Aorta (tissue), 5 donors: ENCODE measurements at regions not wholly inside any gene's neighbourhood (a gene's known extent, or its start where the extent isn't known, plus 50 kb on each side); places are given as distances from the start of the nearest gene placed in this dataset.

Experiments used
- ATAC-seq: fragments of 200-7000 bp; cut with Tn5 transposase; one replicate; pipeline ENCODE4 v1.9.1; 2022; ENCODE audit warnings: moderate library complexity; ENCODE audit not compliant: low FRiP score
- DNase-seq, 2 donors: peaks; one replicate each; pipeline ENCODE4 v3.0.0-alpha.2; 2020
- H3K27ac ChIP-seq, 2 donors: one replicate each; pipeline ENCODE4 v1.5.1; 2013; ENCODE audit warnings: low read length in 2 of 2, mild to moderate bottlenecking in 2 of 2, moderate library complexity in 2 of 2, control low read depth in 1 of 2, inconsistent platforms in 1 of 2, low read depth in 1 of 2
- H3K27me3 ChIP-seq, 2 donors: one replicate each; pipeline ENCODE4 v1.6.1; 2013; ENCODE audit warnings: control low read depth in 1 of 2, low read length in 1 of 2, mild to moderate bottlenecking in 1 of 2, moderate library complexity in 1 of 2; ENCODE audit not compliant: insufficient read depth in 2 of 2, control insufficient read depth in 1 of 2
- H3K36me3 ChIP-seq, 2 donors: one replicate each; pipeline ENCODE4 v1.6.1; 2013; ENCODE audit warnings: control low read depth in 1 of 2, low read length in 1 of 2, mild to moderate bottlenecking in 1 of 2; ENCODE audit not compliant: insufficient read depth in 2 of 2, control insufficient read depth in 1 of 2
- H3K4me1 ChIP-seq, 2 donors: one replicate each; pipeline ENCODE4 v1.6.1; 2013; ENCODE audit warnings: low read length in 2 of 2, control low read depth in 1 of 2, mild to moderate bottlenecking in 1 of 2, moderate library complexity in 1 of 2; ENCODE audit not compliant: insufficient read depth in 2 of 2, control insufficient read depth in 1 of 2
- H3K4me3 ChIP-seq, 2 donors: one replicate each; pipeline ENCODE4 v1.5.1; 2013; ENCODE audit warnings: low read length in 2 of 2, control low read depth in 1 of 2, mild to moderate bottlenecking in 1 of 2
- H3K9me3 ChIP-seq: one replicate; pipeline ENCODE4 v1.6.1; 2013; ENCODE audit warnings: mild to moderate bottlenecking, low read length; ENCODE audit not compliant: control insufficient read depth
- WGBS, 2 donors: extraction: QIAGEN DNeasy Blood & Tissue Kit; methylation state at CpG; one replicate each; pipeline ENCODE4 v1.1.7; 2013; 5-methylcytosine and 5-hydroxymethylcytosine counted together
- intact Hi-C, 2 donors: fragments of 100-400 bp; cut with DNase I; formaldehyde crosslinking; loops; one replicate each; pipeline versions ENCODE4 v1.14.2 to v1.15.0; 2022
- donor health status: healthy with polysubstance abuse.
- donor health status: Bipolar disorder and iron deficiency.
- donor health status: DM: no; HTN: no; CAD: no.
- donor health status: DM: no; HTN: no; CAD: no.
- donor health status: DM: yes; HTN: yes; CAD: no.

- H3K4me3 ChIP-seq: no peak overlapping the region
- 36 to 41% methylated on average over 5 of the region's 5 CpGs for WGBS, 2 donors
- no peak for ATAC-seq
- H3K27ac ChIP-seq: no peak overlapping the region
- intact Hi-C loops: no loop called here
- H3K36me3 ChIP-seq: no peaks in the 10 kb centered on the region
- no peak for DNase-seq
- peaks cover 2% of the 10 kb centered on the region for H3K9me3 ChIP-seq
- H3K4me1 ChIP-seq: no peaks in the 10 kb centered on the region
- no peaks in the 10 kb centered on the region for H3K27me3 ChIP-seq
Observed at GRCh38 chr14:87542288-87542687, 450.7 kb downstream of the GALC start.

- H3K27me3 ChIP-seq: no peaks in the 10 kb centered on the region
- intact Hi-C loops: no loop called here
- no peak overlapping the region for H3K4me3 ChIP-seq
- no peaks in the 10 kb centered on the region for H3K4me1 ChIP-seq
- DNase-seq (no peak), ATAC-seq (no peak)
- H3K9me3 ChIP-seq: peaks cover 2% of the 10 kb centered on the region
- 12 to 28% methylated on average over 2 of the region's 2 CpGs for WGBS, 2 donors
- no peak overlapping the region for H3K27ac ChIP-seq
- H3K36me3 ChIP-seq: no peaks in the 10 kb centered on the region
Observed at GRCh38 chr14:87540339-87540738, 452.6 kb downstream of the GALC start.

- no peaks in the 10 kb centered on the region for H3K36me3 ChIP-seq
- intact Hi-C loops: no loop called here
- no peaks in the 10 kb centered on the region for H3K27me3 ChIP-seq
- H3K9me3 ChIP-seq: peaks cover 5% of the 10 kb centered on the region
- ATAC-seq: no peak
- H3K4me1 ChIP-seq: no peaks in the 10 kb centered on the region
- WGBS, 2 donors: 53 to 63% methylated on average over 4 of the region's 4 CpGs
- no peak overlapping the region for H3K27ac ChIP-seq
- no peak overlapping the region for H3K4me3 ChIP-seq
- DNase-seq: no peak
Observed at GRCh38 chr14:87529081-87529480, 463.9 kb downstream of the GALC start.

- Histone ChIP-seq H3K9me3 (peaks cover 5% of the 10 kb centered on the region), H3K4me3 (no peak overlapping the region), H3K4me1 (no peaks in the 10 kb centered on the region), H3K27me3 (no peaks in the 10 kb centered on the region), H3K27ac (no peak overlapping the region), H3K36me3 (no peaks in the 10 kb centered on the region)
- DNase-seq: no peak
- ATAC-seq: no peak
- WGBS, 2 donors: 80 to 84% methylated on average over 4 of the region's 4 CpGs
- intact Hi-C loops: no loop called here
Observed at GRCh38 chr14:87526731-87527130, 466.3 kb downstream of the GALC start.

- ATAC-seq (no peak), DNase-seq (no peak)
- H3K4me1 ChIP-seq: no peaks in the 10 kb centered on the region
- intact Hi-C loops: no loop called here
- WGBS, 2 donors: 79 to 80% methylated on average over 4 of the region's 4 CpGs
- H3K27me3 ChIP-seq: no peaks in the 10 kb centered on the region
- no peak overlapping the region for H3K27ac ChIP-seq
- no peak overlapping the region for H3K4me3 ChIP-seq
- no peaks in the 10 kb centered on the region for H3K36me3 ChIP-seq
- H3K9me3 ChIP-seq: no peaks in the 10 kb centered on the region
Observed at GRCh38 chr14:87524011-87524410, 469.0 kb downstream of the GALC start.

- no peak overlapping the region for H3K27ac ChIP-seq
- intact Hi-C loops: no loop called here
- no peak overlapping the region for H3K4me3 ChIP-seq
- no peaks in the 10 kb centered on the region for H3K36me3 ChIP-seq
- H3K4me1 ChIP-seq: no peaks in the 10 kb centered on the region
- H3K9me3 ChIP-seq: no peaks in the 10 kb centered on the region
- ATAC-seq: no peak
- 0 to 3% methylated on average over 1 of the region's 1 CpG for WGBS, 2 donors
- no peaks in the 10 kb centered on the region for H3K27me3 ChIP-seq
- no peak for DNase-seq
Observed at GRCh38 chr14:87522575-87522974, 470.4 kb downstream of the GALC start.

GRCh38 chr14:87508333-87508732 lies 484.6 kb downstream of the GALC start:
- Histone ChIP-seq H3K4me1 (no peaks in the 10 kb centered on the region), H3K4me3 (no peak overlapping the region), H3K27me3 (no peaks in the 10 kb centered on the region), H3K27ac (no peak overlapping the region), H3K36me3 (no peaks in the 10 kb centered on the region), H3K9me3 (no peaks in the 10 kb centered on the region)
- WGBS, 2 donors: 48 to 89% methylated on average over 1 of the region's 1 CpG
- DNase-seq (no peak), ATAC-seq (no peak)
- intact Hi-C loops: no loop called here

- no peaks in the 10 kb centered on the region for H3K27me3 ChIP-seq
- H3K36me3 ChIP-seq: no peaks in the 10 kb centered on the region
- no peak for ATAC-seq
- no peaks in the 10 kb centered on the region for H3K4me1 ChIP-seq
- DNase-seq: no peak
- H3K27ac ChIP-seq: no peak overlapping the region
- intact Hi-C loops: no loop called here
- no peaks in the 10 kb centered on the region for H3K9me3 ChIP-seq
- WGBS, 2 donors: 58 to 64% methylated on average over 3 of the region's 3 CpGs
- H3K4me3 ChIP-seq: no peak overlapping the region
Observed at GRCh38 chr14:87503711-87504110, 489.3 kb downstream of the GALC start.

GRCh38 chr14:87497301-87497700 lies 495.7 kb downstream of the GALC start:
- ATAC-seq (no peak), DNase-seq (no peak)
- Histone ChIP-seq H3K27ac (no peak overlapping the region), H3K9me3 (no peaks in the 10 kb centered on the region), H3K4me3 (no peak overlapping the region), H3K27me3 (no peaks in the 10 kb centered on the region), H3K36me3 (no peaks in the 10 kb centered on the region), H3K4me1 (no peaks in the 10 kb centered on the region)
- intact Hi-C loops: no loop called here
- 46 to 48% methylated on average over 3 of the region's 3 CpGs for WGBS, 2 donors
